Fibroblast of peridontal ligament (primary cell): ENCODE measurements at regions not wholly inside any gene's neighbourhood (a gene's known extent, or its start where the extent isn't known, plus 50 kb on each side); places are given as distances from the start of the nearest gene placed in this dataset.
"Not testable (repeated sequence)": the region's sequence is repeated elsewhere in the genome, so short reads cannot be mapped to it uniquely, and the experiment has no call there.

ENCODE experiments used
- DNase-seq: peaks from one replicate; pipeline ENCODE4 v3.0.0-alpha.2; 2010; ENCODE audit errors: extremely low read depth

DNA sequence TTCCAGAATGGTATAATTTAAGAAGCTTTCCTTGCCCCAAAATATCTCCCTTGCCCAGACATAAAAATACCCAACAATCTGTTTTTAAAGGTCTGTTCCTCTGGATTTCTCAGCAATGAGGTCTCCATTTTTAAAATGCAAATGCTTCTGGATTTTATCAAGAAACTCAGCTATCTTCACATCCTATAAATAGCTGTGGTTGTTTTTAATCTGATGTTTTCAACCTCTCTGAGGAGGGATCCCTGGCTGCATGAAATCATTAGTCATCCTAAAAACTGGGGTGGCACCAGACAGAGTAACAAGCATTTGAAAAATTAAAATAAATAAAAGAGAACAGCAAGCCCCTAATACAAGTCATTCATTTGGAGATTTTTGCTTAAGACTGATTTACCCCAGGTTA lies 168.5 kb upstream of the ID4 start:
- DNase-seq = peak; percentile 29

DNA sequence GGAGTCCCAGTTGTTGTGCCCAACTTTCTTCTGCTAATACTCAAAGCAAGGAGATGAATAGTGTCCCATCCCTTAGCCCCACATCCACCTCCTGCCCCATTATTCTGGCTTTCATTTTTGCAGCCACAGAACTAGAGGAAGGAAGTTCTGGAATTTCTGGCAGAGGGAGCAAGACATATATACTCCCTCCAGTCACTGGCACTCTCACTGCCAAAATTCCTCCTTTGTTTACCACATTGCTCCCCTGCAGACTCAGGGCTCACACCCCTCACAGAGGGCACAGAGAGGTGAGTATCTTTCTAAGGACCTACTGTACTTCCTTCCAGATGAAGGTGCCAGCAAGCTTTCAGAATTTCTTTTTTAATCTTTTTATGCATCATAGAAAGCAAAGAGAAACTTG lies 168.0 kb upstream of the ID4 start:
- DNase-seq = peak; percentile 32

DNA sequence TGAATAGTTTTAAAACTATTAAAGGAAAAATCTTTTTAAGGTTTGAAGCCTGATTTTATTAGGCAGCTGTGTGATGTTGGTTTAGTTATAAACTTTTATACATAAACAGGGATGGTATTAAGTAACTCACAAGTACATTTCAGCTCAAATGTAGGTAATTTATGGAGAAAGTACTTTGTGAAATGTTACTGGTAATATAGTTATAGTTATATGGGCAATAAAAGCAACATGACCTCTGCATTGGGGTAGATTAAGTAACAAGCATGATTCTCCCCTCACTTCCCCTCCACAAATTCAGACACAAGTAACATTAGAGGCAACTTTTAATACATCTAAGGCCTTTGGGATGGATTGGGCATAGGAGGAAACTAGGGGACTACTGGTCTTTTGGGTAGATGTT lies 154.3 kb upstream of the ID4 start:
- no peak for DNase-seq

DNA sequence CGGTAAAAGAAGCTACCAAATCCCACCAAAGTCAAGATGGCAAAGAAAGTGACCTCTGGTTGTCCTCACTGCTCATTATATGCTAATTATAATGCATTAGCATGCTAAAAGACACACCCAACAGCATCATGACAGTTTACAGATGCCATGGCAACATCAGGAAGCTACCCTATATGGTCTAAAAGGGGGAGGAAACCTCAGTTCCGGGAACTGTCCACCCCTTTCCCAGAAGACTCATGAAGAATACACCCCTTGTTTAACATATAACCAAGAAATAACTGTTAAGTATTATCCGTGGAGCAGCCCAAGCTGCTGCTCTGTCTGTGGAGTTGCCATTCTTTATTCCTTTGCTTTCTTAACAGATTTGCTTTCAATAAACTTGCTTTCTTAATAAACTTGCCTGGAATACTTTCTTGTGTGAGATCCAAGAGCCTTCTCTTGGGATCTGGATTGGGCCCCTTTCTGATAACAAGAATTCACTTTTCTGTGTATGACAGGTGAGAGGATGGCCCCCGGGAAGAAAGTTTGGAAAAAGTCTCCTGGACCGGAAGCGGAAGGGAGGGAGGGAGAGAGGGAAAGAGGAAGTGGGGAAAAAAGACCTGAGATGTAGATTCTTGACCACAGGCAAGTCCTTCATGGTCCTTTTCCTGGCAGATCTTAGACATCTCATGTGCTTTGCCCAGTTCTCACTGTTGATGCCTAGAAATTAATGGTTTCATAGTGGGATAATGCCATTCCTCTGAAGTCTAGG lies 146.7 kb upstream of the ID4 start:
- no peak for DNase-seq

DNA sequence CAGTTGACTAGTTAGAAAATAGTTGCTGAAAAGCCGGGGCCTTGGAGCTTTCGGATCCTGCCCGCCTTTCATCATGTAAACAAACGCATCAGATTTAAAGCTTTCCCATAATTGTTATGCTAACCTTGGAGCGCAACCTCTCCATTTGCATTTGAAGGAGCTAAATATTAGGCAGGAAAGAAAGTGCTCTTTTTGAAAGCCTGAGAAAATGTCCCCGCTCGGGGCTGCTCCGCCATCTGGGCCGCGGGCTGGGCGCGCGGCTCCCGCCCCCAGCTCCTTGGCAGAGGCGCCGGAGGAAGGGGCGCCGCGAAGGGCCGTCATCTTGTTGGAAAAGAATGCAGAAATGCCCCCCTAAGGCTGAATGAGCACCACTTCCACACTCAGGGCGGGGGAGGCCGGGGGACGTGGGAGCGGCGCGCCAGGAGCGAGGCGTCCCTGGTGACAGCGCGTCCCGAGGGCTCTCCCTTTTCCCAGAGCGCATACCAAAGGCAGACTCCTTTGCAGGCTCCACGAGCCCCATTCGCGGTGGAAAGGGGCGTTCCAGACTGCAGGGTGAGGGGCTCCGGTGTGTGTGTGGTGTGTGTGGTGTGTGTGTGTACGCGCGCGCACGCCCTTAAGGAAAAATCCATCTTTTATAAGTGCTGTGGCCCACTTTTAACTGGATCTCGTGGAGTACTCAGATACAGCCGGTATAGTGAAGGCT lies 145.6 kb upstream of the ID4 start:
- peak; percentile 11 for DNase-seq

DNA sequence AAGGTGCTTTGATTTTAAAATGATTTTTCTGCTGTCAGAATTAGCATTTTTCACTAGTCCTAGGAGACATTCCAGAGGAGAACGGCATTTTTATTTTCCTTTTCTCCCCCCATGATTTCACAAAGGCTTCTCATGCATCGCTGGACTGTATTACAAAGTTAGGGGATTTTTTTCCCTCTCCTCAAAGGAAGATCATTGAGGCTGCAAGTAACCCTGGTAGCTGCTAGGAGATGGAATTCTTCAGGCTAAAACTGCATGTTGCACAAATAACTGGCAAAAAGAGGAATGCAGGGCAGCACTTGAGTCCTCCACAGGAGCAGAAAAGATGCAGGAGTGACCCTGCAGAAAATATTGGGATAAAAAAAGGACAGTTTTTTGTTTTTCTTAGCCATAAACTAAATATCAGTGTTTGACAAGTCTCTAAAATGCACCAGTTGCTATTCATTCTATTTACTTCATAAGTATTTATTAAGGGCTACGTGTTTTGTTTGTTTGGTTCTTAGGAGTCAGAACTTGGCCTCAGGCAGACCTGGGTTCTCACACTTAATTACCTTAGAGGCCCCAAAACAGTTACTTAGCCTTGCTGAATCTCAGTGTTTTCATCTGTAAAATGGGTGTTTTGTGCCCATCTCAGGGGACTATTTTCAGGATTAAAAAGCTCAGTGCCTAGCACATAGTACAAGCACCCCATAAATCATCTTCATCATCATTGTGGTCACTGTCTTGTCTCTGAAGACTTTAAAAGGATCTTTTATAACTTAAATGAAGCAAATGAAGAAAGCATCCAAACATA lies 144.5 kb upstream of the ID4 start:
- no peak for DNase-seq

DNA sequence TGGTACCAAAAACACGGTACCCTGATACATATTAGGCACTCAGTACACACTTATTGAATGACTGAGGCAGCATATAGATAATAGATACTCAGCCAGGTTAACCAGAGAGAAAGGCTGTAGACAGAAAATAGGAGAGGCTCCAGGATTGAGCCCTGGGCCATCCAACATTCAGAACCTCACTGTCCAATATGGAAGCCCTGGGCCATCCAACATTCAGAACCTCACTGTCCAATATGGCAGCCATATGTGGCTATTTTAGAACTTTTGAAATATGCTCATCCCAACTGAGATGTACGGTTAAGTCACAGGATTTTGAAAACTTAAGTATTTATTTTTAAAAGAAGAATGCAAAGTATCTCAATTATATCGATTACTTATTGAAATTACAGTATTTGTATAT lies 142.5 kb upstream of the ID4 start:
- no peak for DNase-seq

DNA sequence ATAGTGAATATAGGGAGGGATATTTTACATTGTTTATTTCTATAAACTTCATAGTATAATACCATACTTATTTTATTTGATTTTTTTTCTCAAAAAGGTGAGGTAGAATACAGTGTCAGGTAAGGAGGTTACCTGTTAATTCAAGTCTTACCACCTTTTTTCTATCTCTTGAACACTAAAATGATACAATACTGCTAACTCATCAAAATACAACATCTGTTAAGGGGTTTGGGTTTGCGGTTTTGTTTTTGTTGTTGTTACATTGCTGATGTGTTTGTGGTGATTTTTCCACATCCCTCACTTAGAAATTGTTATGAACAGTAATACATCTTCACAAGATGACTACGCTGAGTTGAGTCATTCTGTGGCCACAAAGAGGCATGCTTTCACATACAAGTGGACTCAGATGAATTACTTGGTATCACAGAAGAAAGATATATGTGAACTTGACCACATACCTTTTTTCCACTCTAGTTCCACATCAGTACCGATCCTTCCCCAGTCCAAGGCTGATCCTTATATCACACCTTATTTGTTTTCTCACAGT lies 139.4 kb upstream of the ID4 start:
- peak; percentile 86 for DNase-seq

DNA sequence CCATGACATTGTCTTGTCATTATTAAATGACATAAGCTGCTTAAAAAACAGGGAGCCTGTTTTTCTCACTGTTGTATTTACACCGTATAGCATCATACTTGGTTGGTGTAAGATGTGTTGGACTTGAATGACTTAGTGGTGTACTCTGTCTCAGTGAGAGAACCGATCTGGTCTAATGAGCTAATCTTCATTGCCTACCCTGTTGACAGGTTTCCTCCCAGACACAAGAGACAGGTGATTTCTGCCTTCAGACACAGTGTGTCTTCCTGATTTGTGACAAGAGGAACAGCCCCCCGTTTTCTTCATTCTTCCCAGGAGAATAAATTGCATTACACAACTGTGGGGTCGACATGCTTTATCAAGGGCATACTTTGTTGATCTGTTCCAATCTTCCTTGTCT lies 137.2 kb upstream of the ID4 start:
- no peak for DNase-seq

DNA sequence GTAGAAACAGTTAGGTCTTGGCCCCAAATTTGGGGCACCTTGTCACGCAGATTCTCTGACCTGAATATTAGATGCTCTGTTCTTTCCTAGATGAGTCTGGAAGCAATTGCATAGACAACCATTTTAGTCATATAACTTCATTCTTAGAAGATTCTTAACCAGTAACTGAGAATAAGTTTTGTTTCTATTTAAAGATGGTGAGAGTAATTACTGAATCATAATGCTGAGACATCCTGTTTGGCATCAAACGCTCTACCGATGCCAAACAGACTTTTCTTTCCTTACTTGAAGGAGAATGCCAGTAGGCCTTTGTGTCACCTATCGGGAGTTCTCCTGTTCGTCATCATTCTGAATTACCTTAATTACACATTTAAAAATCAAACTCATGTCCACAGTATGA lies 131.6 kb upstream of the ID4 start:
- DNase-seq = no peak

DNA sequence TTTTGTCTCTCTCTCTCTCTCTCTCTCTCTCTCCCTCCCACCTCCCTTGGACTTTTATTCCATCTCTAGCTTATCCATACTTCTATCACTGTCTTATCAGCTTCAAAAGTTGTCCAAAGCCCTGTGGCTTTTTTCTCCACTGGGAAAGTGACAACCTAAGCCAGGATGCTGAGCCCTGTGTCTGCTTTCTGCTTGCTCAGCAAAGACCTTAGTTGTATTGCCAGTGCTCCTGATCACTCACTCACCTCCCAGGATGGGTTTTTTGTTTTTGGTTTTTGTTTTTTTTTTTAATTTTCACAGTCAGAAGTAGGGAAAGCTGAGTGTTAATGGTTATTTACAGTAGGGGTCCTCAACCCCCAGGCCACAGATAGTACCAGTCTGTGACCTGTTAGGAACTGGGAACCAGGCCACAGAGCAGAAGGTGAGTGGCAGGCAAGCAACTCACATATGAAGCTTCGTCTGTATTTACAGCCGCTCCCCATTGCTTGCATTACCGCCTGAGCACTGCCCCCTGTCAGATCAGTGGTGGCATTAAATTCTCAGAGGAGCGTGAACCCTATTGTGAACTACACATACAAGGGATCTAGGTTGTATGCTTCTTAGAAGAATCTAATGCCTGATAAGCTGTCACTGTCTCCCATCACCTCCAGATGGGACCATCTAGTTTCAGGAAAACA lies 125.0 kb upstream of the ID4 start:
- no peak for DNase-seq

DNA sequence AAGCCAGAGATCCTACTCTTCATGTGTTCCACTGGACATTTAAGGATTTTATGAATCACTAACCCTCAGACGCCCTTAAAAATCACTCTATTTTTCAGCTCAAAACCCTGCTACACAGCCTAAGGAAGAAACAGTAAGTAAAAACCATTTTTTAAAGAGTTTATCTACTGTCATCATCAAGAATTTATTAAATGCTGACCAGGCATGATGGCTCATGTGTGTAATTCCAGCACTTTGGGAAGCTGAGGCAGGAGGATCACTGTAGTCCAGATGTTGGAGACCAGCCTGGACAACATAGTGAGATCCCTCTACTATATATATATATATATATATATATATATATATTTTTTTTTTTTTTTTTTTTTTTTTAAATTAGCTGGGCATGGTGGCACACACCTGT lies 124.2 kb upstream of the ID4 start:
- DNase-seq = no peak

DNA sequence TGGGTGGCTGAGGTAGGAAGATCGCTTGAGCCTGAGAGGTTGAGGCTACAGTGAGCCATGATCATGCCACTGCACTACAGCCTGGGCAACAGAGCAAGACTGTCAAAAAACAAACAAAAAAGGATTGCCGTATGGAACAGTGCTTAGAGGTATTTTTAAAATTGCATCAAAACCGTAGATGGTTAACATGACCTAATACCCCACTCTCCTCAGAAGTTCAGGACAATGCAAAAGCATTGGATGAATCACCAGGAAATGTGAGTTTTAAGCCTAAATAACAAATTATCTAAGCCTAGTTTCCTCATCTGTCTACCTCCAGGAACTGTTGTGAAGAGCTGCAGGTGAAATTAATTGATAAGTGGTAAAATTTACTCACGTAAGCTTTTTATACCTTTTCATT lies 123.8 kb upstream of the ID4 start:
- no peak for DNase-seq

DNA sequence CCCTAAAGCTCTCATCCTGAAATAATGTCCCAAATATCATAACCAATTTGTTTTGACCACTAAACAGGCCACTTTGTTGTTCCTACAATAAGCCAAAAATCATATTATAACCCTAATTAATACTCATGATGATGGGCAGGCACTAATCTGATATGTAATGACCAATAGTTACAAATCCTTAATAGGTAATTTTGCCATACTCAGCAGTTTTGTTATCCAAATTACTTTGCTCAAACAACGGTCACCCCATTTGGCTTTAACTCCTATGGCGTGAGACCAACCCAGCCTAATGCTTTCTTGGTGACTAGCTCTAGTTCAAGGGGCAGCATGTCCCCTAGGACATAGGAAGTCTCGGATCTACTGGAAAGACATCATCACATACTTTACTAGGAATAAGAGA lies 123.2 kb upstream of the ID4 start:
- no peak for DNase-seq

DNA sequence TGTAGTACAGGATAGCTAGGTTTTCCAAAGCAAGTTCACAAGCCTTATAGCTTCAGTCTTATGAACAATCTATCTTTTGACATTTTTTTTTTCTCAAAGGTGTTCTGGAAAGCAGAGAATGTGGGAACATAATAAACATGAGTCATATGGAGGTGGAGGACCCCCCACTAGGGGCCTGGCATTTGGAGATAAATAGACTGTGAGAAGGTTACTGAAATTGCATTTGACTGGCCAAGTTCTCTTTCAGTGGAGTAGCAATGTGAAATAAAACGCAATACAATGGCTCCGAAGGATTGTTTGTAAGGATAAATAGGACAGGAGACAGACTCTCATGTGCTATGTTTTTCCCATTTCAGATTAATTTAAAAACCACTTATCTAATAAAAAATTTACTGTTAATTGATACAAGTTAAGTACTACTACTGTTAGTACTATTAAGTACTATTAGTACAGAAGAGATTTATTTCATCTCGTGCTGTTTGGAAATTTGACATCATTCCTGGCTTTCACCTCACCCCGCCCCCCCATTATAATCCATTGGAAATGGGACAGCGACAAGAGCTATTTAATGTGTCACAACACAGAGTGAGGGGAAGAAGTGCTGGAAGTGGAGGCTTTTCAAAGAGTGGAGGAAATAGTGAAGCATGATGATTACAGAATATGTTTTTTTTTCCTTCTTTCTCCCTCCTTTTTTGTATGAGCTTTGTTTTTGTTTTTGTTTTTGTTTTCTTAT lies 122.6 kb upstream of the ID4 start:
- DNase-seq = no peak

DNA sequence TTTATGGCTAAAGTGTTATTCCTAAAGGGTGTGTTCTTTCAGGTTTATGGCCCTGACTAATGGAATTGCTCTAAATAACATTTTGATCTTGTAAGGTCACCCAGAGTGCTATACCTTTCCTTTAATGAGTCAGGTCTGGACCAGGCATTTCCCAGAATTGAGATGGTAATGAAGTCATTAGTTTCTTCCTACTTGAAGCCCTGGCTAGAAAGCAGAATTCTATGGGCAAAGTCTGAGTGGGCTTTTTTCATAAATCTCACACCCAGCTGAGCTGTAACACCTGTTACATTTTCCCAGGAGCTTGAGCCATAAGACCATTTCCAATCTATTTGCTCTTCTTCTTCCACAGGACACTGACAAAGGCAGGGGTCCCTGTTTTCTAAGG lies 122.0 kb upstream of the ID4 start:
- no peak for DNase-seq

DNA sequence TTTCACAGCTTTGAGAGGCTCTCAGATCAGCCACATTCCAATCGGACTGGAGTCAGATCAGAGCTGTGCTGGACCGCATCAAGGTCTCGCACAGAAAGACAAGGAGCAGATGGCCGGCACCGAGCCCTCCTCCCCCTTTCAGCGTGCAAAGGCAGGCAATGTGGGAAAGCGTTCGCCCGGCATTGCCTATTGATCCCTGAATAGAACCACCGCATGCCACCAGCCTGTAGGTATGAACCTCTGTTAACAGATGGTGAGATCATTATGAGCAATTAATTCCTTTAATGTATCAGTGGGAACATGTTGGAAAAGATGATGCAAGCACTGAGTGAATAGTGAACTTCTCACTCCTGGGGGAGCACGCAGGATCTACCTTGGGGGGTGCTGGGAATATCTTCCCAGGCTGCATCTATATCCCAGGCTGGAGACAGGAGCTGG lies 117.5 kb upstream of the ID4 start:
- DNase-seq = peak; percentile 41

DNA sequence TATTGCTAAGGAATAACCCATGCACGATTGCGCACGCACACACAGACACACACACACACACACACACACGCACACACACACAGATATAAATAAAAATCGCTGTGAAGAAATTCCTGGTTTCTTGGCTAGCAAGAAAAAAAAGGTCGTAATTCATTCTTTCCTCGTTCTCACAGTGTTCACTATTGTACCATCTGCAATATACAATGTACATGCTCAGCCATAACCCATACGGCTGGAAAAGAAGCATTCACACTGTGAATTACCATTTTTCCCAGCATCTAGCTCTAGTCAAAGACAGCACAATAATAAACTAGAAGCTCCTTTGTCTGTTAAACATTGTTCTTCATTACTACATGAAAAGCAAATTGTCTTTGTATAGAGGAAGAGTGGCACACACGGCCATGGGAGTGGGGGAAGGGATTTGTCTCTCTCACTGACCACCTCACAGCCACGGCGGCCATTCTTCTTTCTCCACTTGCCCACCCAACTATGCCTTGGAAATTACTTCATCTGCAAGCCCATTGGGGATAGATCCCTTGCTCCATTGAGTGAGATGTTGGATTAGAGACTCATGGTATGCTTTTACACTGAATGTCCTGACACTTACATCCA lies 115.3 kb upstream of the ID4 start:
- DNase-seq = no peak

DNA sequence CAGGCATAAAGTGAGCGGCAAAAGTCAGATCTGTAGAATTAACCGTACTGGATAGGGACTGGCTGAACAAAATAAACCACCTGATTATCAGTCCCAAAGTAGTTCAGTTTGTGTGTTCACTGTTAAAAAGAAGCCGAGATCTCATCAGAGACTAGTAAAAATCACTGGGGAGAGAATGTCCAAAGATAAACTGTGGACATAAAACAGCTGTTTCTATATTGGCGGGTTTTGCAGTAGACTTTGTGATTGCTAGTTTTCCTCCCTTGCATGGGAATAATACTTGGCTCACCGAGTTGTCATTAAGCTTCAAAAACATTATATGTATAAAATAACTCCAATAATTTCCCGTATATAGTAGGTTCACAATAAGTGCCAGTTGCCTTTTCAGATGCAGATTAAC lies 114.2 kb upstream of the ID4 start:
- DNase-seq = no peak

DNA sequence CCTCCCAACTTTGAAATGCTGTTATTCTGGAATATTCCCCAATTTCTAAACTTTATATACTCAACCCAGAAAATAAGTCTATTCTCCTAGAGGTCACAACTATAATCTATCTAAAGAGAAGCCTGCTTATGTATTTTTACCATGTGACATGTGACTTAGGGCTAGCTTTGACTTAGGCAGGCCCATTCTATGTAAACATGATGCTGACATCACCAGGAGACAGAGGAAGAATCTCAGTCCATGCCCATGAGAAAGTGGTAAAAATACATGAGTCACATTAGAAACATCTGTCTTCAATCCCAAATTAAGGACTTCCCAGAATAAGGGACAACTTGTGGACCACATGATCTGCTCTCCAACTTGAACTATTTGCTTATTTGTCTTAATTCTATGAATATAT lies 113.6 kb upstream of the ID4 start:
- DNase-seq = peak; percentile 95

DNA sequence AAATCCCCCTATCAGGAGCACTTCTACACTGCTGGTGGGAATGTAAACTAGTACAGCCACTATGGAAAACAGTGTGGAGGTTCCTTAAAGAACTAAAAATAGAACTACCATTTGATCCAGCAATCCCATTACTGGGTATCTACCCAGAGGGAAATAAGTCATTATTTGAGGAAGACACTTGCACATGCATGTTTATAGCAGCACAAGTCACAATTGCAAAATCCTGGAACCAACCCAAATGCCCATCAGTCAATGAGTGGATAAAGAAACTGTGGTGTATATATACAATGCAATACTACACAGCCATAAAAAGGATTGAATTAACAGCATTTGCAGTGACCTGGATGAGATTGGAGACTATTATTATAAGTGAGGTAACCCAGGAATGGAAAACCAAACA lies 111.7 kb upstream of the ID4 start:
- not testable (repeated sequence) for DNase-seq
